ENCODE measurements at regions not wholly inside any gene's neighbourhood (a gene's known extent, or its start where the extent isn't known, plus 50 kb on each side); places are given as distances from the start of the nearest gene placed in this dataset.

DNA sequence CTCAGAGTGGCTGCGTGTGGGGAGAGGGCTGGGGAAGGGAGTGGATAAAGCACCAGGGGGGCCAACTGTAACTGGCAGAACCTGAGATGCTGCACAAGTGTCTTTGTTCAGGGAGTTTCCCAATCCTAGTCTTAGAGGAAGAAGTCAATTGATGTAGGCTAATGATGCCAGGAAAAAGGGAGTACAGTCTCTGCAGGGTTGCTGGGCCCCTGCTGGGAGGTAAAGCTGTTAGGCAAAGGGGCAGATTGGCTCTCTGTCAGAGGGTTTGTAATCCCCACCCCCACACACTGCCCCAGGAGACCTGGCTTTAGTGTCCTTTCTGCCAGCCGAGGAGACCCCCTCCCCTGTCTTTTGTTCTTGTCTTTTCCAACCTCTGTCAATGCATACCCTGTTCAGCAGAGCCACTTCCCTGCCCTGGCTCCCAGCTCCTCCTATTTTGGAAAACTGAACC, 178.4 kb downstream of the KCNA5 start:
- H3K4me1 ChIP-seq (replicated peaks in 1 of 2) = no peaks in the 10 kb centered on the region
- DNase-seq = no peak
- no peaks in the 10 kb centered on the region for H3K27me3 ChIP-seq
- H3K36me3 ChIP-seq (replicated peaks in 1 of 2) = no peaks in the 10 kb centered on the region
- H3K9me3 ChIP-seq (replicated peaks in 1 of 3) = no peaks in the 10 kb centered on the region
- no peak for TF ChIP-seq POLR2A (IDR thresholded peaks at IDR 0.05)
- TF ChIP-seq, protein P1, sequence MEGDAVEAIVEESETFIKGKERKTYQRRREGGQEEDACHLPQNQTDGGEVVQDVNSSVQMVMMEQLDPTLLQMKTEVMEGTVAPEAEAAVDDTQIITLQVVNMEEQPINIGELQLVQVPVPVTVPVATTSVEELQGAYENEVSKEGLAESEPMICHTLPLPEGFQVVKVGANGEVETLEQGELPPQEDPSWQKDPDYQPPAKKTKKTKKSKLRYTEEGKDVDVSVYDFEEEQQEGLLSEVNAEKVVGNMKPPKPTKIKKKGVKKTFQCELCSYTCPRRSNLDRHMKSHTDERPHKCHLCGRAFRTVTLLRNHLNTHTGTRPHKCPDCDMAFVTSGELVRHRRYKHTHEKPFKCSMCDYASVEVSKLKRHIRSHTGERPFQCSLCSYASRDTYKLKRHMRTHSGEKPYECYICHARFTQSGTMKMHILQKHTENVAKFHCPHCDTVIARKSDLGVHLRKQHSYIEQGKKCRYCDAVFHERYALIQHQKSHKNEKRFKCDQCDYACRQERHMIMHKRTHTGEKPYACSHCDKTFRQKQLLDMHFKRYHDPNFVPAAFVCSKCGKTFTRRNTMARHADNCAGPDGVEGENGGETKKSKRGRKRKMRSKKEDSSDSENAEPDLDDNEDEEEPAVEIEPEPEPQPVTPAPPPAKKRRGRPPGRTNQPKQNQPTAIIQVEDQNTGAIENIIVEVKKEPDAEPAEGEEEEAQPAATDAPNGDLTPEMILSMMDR (IDR thresholded peaks at IDR 0.05) = no peak
- no peak overlapping the region for H3K27ac ChIP-seq
- 47 to 63% (median 57%) methylated on average over 2 of the region's 2 CpGs for WGBS, 4 donors
- H3K4me3 ChIP-seq = no peak overlapping the region
- intact Hi-C loops (cut with DNase I) = no loop called here

DNA sequence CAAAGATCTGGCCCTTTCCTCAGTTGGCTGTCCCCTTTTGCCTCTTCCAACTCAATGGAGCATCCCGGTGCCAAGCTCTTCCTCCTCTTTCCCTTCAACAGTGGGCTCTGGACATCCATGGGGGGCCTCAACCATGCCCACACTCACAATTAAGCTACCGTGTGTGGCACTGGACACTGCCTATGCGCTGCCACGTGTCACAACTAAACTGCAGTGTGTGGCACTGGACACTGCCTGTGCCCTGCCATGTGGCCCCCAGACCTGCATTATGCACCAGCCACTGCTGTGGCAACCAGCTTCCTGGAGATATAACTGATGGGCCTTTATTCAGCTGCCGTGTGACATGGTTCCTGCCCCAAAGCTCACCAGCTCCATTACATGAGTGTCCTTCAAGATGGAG, 179.1 kb downstream of the KCNA5 start:
- intact Hi-C loops (cut with DNase I) = no loop called here
- 84 to 91% (median 87%) methylated on average over 4 to 5 of the region's 5 CpGs for WGBS, 4 donors
- Histone ChIP-seq H3K36me3 (replicated peaks in 1 of 2) (no peaks in the 10 kb centered on the region), H3K27ac (no peak overlapping the region), H3K4me1 (replicated peaks in 1 of 2) (no peaks in the 10 kb centered on the region), H3K4me3 (no peak overlapping the region), H3K9me3 (replicated peaks in 1 of 3) (no peaks in the 10 kb centered on the region), H3K27me3 (no peaks in the 10 kb centered on the region)
- TF ChIP-seq, protein P1 (IDR thresholded peaks at IDR 0.05) = no peak
- TF ChIP-seq POLR2A (IDR thresholded peaks at IDR 0.05) = no peak
- no peak for DNase-seq

DNA sequence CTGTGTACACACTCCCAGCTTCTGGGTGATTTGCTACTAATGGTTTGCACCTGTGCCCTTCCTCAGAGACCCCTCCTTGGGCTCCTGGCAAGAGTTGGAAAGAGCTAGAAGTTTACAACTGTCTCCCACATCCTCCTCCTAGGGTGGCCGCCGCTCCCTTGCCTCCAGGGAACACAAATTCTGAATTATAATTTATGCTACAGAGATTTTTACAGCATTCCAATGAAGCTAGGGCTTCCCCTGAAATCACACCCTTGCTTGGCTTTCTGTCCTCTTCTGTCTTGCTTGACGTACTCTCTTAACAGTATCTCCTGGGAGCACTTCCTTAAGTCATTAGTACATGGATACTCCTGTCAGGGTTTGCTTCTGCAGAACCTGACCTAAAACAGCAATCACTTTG, 180.2 kb downstream of the KCNA5 start:
- 60 to 79% (median 63%) methylated on average over 3 of the region's 3 CpGs for WGBS, 4 donors
- Histone ChIP-seq H3K4me3 (no peak overlapping the region), H3K4me1 (replicated peaks in 1 of 2) (no peaks in the 10 kb centered on the region), H3K36me3 (replicated peaks in 1 of 2) (no peaks in the 10 kb centered on the region), H3K9me3 (replicated peaks in 1 of 3) (no peaks in the 10 kb centered on the region), H3K27ac (no peak overlapping the region), H3K27me3 (no peaks in the 10 kb centered on the region)
- TF ChIP-seq POLR2A (IDR thresholded peaks at IDR 0.05) = no peak
- TF ChIP-seq, protein P1 (IDR thresholded peaks at IDR 0.05) = no peak
- no peak for DNase-seq
- intact Hi-C loops (cut with DNase I) = no loop called here

DNA sequence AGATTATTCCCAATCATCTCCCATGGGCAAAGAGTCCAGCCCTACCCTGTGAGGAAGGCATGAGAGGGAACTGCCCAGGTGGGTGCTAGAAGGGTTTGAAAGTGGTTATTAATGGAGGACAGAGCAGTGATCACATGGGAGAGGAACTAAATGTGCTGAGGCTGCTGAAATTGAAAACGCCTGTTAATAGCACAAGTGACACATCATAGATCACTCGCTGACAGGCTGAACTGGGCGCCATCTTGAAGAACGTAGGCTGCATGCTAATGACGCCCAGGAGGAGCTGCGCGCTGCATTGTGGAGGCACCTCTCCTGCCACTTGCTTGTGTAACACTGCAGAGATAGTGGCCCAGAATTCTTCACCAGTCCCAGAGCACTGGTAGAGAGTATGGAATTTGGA, 182.9 kb downstream of the KCNA5 start:
- WGBS, 4 donors = 87 to 91% (median 91%) methylated on average over 7 of the region's 7 CpGs
- intact Hi-C loops (cut with DNase I) = no loop called here
- no peak overlapping the region for H3K27ac ChIP-seq
- H3K9me3 ChIP-seq (replicated peaks in 1 of 3) = no peaks in the 10 kb centered on the region
- no peak overlapping the region for H3K4me3 ChIP-seq
- no peaks in the 10 kb centered on the region for H3K4me1 ChIP-seq (replicated peaks in 1 of 2)
- no peaks in the 10 kb centered on the region for H3K27me3 ChIP-seq
- H3K36me3 ChIP-seq (replicated peaks in 1 of 2) = no peaks in the 10 kb centered on the region
- TF ChIP-seq, protein P1 (IDR thresholded peaks at IDR 0.05) = no peak
- TF ChIP-seq POLR2A (IDR thresholded peaks at IDR 0.05) = no peak
- no peak for DNase-seq

Data from adrenal gland (tissue), 9 donors.